HCT116 (cell line): ENCODE measurements at regions not wholly inside any gene's neighbourhood (a gene's known extent, or its start where the extent isn't known, plus 50 kb on each side); places are given as distances from the start of the nearest gene placed in this dataset.

Experiments
- ATF3 ChIP-seq: IDR thresholded peaks from 2 replicates; pipeline ENCODE4 v1.6.1; 2012
- CBX3 ChIP-seq: IDR thresholded peaks from 2 replicates; pipeline ENCODE4 v1.6.1; 2012; ENCODE audit warnings: low read depth
- CEBPB ChIP-seq: IDR thresholded peaks from 2 replicates; pipeline ENCODE4 v1.6.1; 2012; ENCODE audit warnings: low read depth
- EZH2 ChIP-seq: fragments of 200-600 bp; sonication (generic); IDR thresholded peaks from 2 replicates; pipeline ENCODE4 v1.6.1; 2017; ENCODE audit warnings: antibody characterized with exemption, mixed run types
- POLR2A ChIP-seq: IDR thresholded peaks from 2 replicates; pipeline ENCODE4 v1.7.0; 2011; ENCODE audit warnings: borderline replicate concordance; ENCODE audit not compliant: insufficient read depth, insufficient read length; ENCODE audit errors: extremely low read depth
- POLR2AphosphoS5 ChIP-seq: IDR thresholded peaks from 2 replicates; pipeline ENCODE4 v1.6.1; 2011; ENCODE audit warnings: mild to moderate bottlenecking, low read depth, low read length, moderate library complexity
- SIN3A ChIP-seq: IDR thresholded peaks from 2 replicates; pipeline ENCODE4 v1.6.1; 2012; ENCODE audit warnings: low read depth
- SP1 ChIP-seq: IDR thresholded peaks from 2 replicates; pipeline ENCODE4 v1.6.1; 2012; ENCODE audit warnings: low read depth
- YY1 ChIP-seq: IDR thresholded peaks from 2 replicates; pipeline ENCODE4 v1.6.1; 2011; ENCODE audit warnings: low read length, low read depth, moderate library complexity, mild to moderate bottlenecking; ENCODE audit not compliant: insufficient replicate concordance; ENCODE audit errors: extremely low read depth
- ZFX ChIP-seq: fragments of 450-650 bp; IDR thresholded peaks from 2 replicates; pipeline ENCODE4 v1.6.1; 2017
- ZNF274 ChIP-seq: fragments of 200-500 bp; sonication (Bioruptor generic); IDR thresholded peaks from 2 replicates; pipeline ENCODE4 v1.6.1; 2014; ENCODE audit warnings: mild to moderate bottlenecking, low read depth, low read length, inconsistent platforms
- TF ChIP-seq, protein P1 (sequence below), 3 experiments: fragments of 200-600 bp in 1 of 3; sonication (generic) in 1 of 3; IDR thresholded peaks in 2 of 3; conservative IDR thresholded peaks in 1 of 3; 2 replicates each; pipeline ENCODE4 v1.5.1; 2012 to 2017; ENCODE audit warnings: low read depth in 2 of 3, low read length in 2 of 3, antibody characterized with exemption in 1 of 3, borderline replicate concordance in 1 of 3, control low read depth in 1 of 3, mild to moderate bottlenecking in 1 of 3, mixed read lengths in 1 of 3, mixed run types in 1 of 3, moderate library complexity in 1 of 3; ENCODE audit not compliant: insufficient read depth in 1 of 3
- TF ChIP-seq, protein P2 (sequence below): IDR thresholded peaks from 2 replicates; pipeline ENCODE4 v1.6.1; 2012; ENCODE audit warnings: low read depth

DNA sequence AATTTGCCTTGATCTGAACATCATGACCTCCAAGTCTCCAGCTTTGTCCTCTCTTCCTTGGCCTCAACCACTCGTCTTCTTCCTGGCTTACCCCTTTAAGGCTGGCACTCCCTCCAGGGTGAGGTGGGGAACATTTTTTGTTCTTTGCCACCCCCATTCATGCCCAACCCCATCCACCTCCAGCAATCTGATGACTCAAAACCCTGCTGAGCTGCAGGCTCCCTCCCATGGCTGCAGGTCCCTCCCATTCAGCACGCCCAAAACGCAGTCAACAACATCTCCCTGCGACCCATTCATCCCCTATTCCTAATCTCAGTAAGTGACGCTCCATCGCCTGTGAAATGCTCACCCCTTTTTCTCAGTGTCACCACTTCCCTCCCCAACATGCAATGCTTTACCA lies 138.8 kb upstream of the PRMT8 start:
- TF ChIP-seq ZFX = no peak
- no peak for TF ChIP-seq ATF3
- TF ChIP-seq, protein P1, sequence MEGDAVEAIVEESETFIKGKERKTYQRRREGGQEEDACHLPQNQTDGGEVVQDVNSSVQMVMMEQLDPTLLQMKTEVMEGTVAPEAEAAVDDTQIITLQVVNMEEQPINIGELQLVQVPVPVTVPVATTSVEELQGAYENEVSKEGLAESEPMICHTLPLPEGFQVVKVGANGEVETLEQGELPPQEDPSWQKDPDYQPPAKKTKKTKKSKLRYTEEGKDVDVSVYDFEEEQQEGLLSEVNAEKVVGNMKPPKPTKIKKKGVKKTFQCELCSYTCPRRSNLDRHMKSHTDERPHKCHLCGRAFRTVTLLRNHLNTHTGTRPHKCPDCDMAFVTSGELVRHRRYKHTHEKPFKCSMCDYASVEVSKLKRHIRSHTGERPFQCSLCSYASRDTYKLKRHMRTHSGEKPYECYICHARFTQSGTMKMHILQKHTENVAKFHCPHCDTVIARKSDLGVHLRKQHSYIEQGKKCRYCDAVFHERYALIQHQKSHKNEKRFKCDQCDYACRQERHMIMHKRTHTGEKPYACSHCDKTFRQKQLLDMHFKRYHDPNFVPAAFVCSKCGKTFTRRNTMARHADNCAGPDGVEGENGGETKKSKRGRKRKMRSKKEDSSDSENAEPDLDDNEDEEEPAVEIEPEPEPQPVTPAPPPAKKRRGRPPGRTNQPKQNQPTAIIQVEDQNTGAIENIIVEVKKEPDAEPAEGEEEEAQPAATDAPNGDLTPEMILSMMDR (IDR thresholded peaks at IDR 0.05 in 2 of 3, conservative IDR thresholded peaks at IDR 0.05 in 1 of 3; ENCODE audit: borderline replicate concordance in 1 of 3, insufficient read depth in 1 of 3, low read depth in 2 of 3, low read length in 2 of 3) = no peak
- TF ChIP-seq YY1 = no peak
- TF ChIP-seq EZH2 = no peak
- no peak for TF ChIP-seq POLR2AphosphoS5
- no peak for TF ChIP-seq CEBPB
- TF ChIP-seq POLR2A = no peak
- no peak for TF ChIP-seq CBX3
- no peak for TF ChIP-seq ZNF274
- TF ChIP-seq, protein P2, sequence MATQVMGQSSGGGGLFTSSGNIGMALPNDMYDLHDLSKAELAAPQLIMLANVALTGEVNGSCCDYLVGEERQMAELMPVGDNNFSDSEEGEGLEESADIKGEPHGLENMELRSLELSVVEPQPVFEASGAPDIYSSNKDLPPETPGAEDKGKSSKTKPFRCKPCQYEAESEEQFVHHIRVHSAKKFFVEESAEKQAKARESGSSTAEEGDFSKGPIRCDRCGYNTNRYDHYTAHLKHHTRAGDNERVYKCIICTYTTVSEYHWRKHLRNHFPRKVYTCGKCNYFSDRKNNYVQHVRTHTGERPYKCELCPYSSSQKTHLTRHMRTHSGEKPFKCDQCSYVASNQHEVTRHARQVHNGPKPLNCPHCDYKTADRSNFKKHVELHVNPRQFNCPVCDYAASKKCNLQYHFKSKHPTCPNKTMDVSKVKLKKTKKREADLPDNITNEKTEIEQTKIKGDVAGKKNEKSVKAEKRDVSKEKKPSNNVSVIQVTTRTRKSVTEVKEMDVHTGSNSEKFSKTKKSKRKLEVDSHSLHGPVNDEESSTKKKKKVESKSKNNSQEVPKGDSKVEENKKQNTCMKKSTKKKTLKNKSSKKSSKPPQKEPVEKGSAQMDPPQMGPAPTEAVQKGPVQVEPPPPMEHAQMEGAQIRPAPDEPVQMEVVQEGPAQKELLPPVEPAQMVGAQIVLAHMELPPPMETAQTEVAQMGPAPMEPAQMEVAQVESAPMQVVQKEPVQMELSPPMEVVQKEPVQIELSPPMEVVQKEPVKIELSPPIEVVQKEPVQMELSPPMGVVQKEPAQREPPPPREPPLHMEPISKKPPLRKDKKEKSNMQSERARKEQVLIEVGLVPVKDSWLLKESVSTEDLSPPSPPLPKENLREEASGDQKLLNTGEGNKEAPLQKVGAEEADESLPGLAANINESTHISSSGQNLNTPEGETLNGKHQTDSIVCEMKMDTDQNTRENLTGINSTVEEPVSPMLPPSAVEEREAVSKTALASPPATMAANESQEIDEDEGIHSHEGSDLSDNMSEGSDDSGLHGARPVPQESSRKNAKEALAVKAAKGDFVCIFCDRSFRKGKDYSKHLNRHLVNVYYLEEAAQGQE = no peak
- TF ChIP-seq SP1 = no peak
- TF ChIP-seq SIN3A = no peak
